GM21576 (cell line): ENCODE measurements at regions not wholly inside any gene's neighbourhood (a gene's known extent, or its start where the extent isn't known, plus 50 kb on each side); places are given as distances from the start of the nearest gene placed in this dataset.

Source experiments
- ATAC-seq: cut with Tn5 transposase; IDR thresholded peaks from one replicate; pipeline ENCODE4 v1.9.1; 2021; ENCODE audit warnings: mild to moderate bottlenecking, moderate library complexity; ENCODE audit not compliant: unreplicated experiment

GRCh38 chr6:91130126-91130525 is 543.3 kb upstream of the MAP3K7 start:
- no peak for ATAC-seq

GRCh38 chr6:91127752-91128151 is 540.9 kb upstream of the MAP3K7 start:
- ATAC-seq: no peak

DNA sequence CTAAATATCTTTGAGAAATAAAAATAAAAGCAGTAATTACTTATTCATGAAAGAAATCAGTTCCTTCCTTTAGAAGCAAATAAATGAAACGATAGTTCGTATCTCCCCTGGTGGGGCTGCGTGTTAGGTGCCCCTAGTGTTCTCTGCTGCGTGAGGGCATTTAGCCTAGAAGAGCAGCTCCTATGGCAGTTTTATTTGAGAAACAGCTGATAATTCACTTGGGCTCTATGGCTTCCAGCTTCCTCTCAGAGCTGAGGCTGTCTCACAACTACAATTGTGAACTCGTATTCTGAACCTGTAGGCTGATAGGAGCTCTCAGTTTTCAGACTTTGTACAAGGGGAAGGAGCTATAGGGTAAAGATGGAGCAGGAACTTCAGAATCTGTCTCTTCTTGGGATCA is 540.0 kb upstream of the MAP3K7 start:
- ATAC-seq: no peak

GRCh38 chr6:91117550-91117949 is 530.7 kb upstream of the MAP3K7 start:
- ATAC-seq: no peak

DNA sequence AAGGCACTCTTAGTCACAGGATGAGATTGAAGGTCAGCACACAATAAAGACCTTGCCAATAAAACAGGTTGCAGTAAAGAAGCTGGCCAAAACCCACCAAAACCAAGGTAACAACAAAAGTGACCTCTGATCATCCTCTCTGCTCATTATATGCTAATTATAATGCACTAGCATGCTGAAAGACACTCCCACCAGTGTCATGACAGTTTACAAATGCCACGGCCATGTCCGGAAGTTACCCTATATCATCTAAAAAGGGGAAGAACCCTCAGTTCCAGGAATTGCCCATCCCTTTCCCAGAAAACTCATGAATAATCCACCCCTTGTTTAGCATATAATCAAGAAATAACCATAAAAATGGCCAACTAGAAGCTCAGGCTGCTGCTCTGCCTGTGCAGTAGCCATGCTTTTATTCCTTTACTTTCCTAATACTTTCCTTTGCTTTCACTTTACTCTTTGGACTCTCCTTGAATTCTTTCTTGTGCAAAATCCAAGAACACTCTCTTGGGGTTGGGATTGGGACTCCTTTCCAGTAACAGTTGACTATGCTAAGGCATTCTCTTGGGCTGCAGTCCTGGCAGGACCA is 527.3 kb upstream of the MAP3K7 start:
- no peak for ATAC-seq

GRCh38 chr6:91106083-91106482 is 519.2 kb upstream of the MAP3K7 start:
- no peak for ATAC-seq

GRCh38 chr6:91105532-91105931 is 518.7 kb upstream of the MAP3K7 start:
- ATAC-seq: no peak

DNA sequence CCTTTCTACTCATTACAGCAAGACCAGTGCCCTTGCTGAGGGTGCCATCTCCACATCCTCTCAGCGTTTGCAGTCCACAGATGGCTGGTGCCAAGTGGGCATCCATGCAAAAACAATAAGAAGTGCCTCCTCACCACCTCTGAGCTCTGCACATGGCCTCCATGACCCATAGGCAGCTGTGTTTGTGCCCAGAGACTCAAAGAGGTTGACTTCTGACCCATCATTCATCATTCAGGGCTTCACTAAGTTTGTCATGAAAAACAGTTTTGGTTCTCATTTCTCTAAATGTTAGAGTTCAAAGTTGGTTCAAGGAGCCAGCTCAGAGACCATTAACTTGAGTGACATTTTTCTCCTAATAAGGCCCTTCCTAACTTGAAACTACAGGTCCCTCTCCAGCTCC is 512.6 kb upstream of the MAP3K7 start:
- ATAC-seq: no peak

DNA sequence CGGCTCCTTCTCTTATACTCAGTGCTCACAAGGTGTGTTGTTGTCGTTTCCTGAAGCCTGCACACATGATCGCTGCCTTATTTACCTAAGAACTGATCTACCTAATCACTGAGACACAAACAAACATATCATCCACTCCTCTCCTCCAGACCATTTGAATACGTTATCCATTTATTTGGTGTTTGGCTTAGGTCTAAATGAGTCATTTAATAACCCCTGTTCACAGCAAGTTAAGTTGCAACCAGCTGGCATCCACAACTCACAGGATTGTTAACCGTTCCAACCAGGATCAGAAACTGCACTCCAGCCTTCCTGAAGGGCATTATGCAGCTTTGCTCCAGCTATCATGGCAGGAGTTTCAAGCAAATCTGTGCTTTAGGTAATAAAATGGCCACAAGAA is 511.1 kb upstream of the MAP3K7 start:
- no peak for ATAC-seq

- no peak for ATAC-seq
These were observed 510.5 kb upstream of the MAP3K7 start for GRCh38 chr6:91097364-91097763.

- no peak for ATAC-seq
These were observed 508.1 kb upstream of the MAP3K7 start for GRCh38 chr6:91094806-91095475.

GRCh38 chr6:91094341-91094740 is 507.5 kb upstream of the MAP3K7 start:
- no peak for ATAC-seq

GRCh38 chr6:91088976-91089375 is 502.1 kb upstream of the MAP3K7 start:
- ATAC-seq: no peak

- ATAC-seq: no peak
These were observed 501.6 kb upstream of the MAP3K7 start for GRCh38 chr6:91088515-91088914.

DNA sequence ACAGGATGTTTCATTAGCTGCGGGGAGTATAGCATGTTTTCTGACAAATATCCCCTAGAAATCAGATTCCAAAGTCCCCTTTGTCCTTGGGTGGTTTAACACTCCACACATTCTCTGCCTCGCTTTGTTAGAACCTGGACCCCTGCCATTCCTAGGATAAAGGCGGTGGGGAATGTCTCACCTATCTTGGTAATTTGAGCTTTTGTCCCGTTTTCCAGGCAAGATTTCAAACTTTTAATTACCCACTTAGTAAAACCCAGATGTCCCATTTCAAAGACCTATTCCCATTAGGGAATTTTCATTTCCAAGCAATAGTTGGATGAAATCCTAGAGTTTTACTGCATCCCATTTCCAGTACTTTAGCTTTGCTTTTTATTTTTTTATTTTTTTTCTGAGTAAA is 501.0 kb upstream of the MAP3K7 start:
- ATAC-seq: no peak

GRCh38 chr6:91083211-91083610 is 496.3 kb upstream of the MAP3K7 start:
- ATAC-seq: no peak

GRCh38 chr6:91082311-91082832 is 495.5 kb upstream of the MAP3K7 start:
- no peak for ATAC-seq

DNA sequence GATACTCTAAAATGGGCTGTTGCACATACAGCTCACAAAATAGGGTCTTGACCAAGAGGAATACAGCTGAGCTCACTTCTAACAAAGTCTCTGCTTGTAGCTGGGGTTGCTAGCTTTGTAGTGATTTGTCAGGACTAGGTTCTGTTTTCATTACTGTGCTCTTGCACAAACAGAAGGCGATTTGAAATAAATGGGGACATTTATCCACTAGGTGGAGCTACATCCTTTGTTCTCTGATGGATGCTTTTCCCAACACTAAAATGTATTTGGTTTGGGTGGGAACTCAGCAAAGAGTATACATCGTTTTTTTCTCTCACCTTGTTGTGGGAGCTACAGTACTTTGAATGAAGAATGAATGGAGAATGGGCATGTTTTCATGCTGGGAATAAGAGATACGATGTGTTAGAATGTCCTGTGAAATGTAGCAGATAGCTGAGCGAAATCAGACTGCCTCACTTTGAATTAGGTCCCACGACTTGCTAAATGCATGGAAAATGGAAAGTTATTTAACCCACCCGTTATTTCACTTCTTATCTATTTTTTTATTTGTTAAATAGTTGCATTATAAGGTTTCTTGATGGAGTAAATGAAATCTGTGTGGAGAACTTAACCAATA is 494.7 kb upstream of the MAP3K7 start:
- ATAC-seq: peak; percentile 66

- ATAC-seq: no peak
These were observed 494.0 kb upstream of the MAP3K7 start for GRCh38 chr6:91080871-91081270.

- no peak for ATAC-seq
These were observed 493.1 kb upstream of the MAP3K7 start for GRCh38 chr6:91079969-91080368.

DNA sequence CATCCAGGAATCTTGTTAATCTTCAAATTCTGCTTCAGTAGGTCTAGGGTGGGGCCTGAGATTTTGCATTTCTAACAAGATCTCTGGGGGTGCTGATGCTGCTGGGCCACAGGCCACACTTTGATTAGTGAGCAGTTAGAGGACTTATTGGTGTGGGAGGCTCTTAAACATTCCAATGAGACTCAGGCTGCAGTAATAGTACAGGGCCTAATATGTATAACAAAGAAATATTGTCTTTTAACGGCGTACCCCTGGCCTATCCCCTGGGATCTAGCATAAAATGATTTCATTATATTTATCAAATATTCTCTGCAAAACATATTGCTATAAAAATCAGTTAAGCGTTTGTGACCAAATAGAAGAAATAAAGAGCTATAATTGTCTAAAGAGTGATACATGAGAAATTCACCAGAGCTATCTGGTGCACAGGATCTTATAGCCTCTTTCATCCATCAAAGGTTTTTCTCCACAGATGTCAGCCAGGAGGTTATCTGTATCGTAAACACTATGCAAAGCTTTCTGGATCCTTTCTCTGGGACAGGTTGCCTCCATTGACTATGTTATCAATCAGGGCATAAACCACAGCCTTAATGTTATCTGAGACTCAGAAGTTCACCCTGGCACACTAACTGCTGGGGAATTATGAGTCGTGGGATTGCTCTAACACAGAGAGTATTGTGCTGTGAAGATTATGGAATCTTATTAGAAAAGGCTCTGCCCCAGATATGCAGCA is 488.5 kb upstream of the MAP3K7 start:
- no peak for ATAC-seq

DNA sequence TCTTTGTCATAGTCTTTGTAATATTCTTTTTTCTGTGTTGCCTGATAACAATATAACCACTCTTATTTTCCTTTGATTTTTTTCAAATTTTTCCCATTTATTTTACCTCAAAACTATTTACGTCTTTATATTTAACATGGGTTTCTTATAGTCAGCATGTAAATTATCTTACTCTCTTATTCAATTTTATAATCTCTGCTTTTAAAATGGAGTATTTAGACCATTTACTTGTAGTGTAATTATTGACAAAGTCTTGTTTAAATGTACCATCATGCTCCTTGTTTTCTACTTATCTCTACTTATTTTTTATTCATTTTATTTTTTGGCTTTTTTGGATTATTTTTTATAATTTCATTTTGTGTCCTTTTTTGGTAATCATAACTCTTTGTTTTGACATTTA is 476.5 kb upstream of the MAP3K7 start:
- no peak for ATAC-seq
